NCI-H82 (cell line): ENCODE measurements at regions not wholly inside any gene's neighbourhood (a gene's known extent, or its start where the extent isn't known, plus 50 kb on each side); places are given as distances from the start of the nearest gene placed in this dataset.

Experiments
- DNase-seq: peaks from one replicate; lab custom pipeline; 2025; lab: John Stamatoyannopoulos, UW

DNA sequence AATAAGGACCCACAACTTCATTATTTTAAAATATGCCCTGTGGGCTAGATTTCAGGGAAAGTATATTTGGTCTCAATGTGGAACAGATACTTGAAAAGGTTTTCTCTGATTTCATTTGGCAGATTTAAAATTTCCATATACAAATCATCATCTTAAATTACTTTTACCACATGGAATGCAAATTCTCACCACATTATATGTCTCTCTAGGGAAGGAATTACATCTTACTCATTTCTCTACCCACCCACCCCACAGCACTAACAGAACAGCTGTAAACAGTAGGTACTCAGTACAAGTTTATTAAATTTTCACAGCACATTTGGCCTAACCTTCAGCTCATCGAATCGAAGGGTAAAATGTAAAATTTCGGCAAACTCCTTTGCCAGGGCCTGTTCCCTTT is 104.0 kb downstream of the CYRIA start:
- DNase-seq, result no peak

- DNase-seq, result no peak
These were observed 104.4 kb downstream of the CYRIA start for GRCh38 chr2:16561251-16561650.

DNA sequence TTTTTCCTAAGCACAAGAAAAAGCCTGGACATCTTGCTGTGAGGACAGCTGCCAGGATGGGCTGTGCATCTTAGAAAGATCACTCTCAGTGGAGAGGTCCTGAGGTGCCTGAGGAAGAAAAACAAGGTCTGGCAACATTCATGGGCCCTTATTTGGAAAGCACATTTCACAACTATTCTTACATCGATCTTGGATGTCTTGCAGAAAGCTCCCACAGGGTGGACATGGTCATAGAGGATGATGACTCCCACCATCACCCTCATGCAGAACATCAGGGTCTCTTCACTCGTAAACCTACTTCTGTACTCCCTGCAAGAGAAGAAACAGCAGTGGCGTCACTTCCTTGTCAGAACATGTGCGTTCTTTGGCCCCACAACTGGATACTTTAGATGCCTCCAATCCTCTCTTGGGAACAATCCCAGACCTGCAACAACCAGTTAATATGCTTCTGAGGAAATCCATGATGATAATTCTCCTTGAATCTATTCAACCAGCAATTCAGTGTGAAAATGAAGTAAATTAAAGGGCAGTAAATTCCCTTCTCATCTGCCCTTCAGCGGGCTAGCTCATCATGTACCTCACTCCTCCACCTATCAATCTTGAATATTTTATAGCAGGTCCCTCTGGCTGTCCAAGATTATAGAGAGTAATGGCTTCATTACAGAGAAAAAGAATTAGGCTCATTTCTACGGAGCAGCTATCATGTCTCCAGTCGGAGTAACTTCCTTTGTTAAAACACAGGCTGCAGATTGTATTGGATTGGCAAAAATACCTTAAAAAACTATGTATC is 106.2 kb downstream of the CYRIA start:
- no peak for DNase-seq

DNA sequence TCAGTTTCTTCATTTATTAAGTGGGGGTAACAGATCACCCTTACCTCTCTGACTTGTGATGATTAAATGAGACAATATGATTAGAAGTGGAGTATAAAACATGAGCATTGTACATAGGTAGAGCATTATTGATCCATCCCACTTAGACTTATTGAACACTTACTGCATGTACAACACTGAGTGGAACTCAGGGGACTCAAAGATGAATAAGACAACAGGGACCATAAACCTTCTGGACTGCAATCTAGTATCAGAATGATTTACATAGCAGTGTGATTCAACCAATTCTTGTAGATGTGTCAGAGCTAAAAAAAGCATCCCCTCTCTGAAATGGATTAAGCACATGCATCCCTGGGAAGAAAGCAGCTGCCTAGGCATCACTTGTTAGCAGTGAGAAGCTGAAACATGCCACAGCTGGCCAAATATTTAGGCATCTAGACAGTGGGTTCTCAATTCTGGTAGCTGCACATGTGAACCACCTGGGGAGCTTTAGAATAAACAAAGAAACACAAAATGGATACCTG is 111.5 kb downstream of the CYRIA start:
- DNase-seq, result no peak

DNA sequence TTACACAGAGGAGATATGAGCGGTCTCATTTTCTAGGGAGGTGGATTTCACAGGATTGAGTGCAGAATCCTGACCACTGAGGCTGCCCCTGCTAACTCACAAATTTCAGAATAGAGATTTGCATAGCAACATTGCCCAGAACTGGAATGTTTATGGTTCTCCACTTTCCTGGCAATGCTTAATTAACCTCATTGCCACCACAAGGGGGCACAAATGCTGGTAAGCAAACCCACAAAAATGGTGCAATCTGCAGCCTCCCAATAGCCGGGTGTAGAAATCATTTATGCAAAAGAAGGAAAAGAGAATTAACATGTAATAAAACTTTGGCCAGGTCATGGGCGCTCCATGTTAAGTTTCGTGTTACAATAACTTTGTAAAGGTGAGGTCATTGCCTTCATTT is 112.4 kb downstream of the CYRIA start:
- peak; percentile 72 for DNase-seq

GRCh38 chr2:16552202-16552601 is 113.4 kb downstream of the CYRIA start:
- no peak for DNase-seq

- DNase-seq, result no peak
These were observed 117.6 kb downstream of the CYRIA start for GRCh38 chr2:16548036-16548435.

GRCh38 chr2:16546128-16546754 is 119.4 kb downstream of the CYRIA start:
- DNase-seq, result peak; percentile 7

- DNase-seq, result peak; percentile 24
These were observed 126.9 kb downstream of the CYRIA start for GRCh38 chr2:16538707-16539106.

DNA sequence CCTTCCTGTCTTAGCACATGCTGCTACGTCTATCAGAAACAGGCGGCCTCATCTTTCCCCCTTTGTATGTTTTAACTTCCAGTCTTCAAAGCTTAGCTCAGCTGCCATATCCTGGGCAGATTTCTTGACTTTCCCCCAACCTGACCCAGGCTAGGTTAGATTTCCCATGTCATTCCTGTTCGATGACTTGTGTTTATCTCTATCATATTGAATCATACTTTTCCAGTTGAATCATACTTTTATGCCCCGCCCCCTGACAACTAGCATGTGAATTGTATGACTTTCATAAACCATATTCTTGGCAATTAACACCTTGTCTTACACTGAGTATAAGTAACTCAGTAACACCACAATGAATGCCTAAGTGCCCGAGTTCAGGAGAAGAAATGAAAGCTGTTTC is 128.3 kb downstream of the CYRIA start:
- DNase-seq, result no peak

DNA sequence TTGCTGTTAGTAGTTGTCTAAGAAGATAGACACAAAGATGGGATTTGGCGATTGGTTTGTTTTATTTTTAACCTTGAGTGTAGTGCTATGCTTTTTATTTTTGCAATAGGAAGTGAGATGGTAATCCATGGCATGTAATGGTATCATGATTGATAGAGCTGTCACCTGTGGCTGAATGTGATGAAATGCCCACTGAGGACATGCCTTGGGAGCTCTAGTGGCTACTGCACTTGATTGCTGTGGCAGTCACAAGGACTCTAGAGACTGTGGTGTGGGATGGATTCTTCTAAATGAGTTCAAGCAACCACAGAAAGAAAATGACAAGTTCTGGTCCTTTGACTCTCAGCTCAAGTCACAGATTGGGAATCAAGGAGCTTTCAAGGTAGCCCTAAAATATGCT is 139.4 kb downstream of the CYRIA start:
- no peak for DNase-seq

DNA sequence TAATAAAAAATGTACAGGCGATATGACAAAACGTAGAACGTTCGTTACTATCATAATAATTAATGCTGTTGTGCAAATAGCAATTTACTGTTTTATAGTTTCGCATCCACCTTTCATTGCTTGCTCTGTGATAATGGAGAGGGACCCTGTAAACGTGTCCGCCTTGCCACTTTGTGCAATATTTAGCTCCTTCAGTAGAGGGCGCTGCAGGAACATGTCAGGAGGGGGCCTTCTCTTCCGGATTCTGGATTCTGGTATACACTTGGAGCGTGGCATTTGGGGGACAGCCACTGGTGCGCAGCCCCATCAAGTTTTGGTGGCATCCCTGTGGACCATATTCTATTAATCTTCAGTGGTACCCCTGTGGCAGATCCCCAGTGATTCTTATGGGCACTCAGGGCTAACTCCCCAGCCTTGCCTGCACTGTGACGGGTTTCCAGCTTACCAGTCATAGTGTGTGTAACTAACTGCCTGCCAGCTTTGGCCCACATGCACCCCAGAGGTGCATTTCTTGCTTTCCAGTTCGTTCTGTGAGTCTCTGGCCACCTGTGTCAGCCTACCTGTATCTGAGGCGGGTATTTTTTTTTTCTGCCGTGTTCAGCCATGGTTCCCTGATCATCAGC is 140.3 kb downstream of the CYRIA start:
- peak; percentile 74 for DNase-seq

DNA sequence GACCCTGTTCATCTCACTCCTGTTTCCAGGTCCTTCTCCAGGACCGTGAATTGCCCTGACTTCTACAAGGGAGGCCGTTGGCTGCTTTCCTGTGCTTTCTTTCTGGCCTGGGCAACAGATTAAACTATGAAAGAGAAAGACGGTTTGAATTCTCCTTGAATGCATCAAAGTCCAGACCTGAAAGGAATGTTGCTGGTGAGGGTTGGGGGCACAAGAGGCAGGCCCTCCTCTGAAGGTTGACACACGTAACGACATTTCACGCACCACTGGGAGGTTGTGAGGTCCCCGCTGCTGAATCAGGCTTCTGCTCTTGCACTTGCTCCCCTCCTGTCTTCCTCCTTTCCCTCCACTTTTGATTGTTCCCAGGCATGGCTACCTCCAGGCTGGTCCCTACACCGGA is 141.9 kb downstream of the CYRIA start:
- no peak for DNase-seq

DNA sequence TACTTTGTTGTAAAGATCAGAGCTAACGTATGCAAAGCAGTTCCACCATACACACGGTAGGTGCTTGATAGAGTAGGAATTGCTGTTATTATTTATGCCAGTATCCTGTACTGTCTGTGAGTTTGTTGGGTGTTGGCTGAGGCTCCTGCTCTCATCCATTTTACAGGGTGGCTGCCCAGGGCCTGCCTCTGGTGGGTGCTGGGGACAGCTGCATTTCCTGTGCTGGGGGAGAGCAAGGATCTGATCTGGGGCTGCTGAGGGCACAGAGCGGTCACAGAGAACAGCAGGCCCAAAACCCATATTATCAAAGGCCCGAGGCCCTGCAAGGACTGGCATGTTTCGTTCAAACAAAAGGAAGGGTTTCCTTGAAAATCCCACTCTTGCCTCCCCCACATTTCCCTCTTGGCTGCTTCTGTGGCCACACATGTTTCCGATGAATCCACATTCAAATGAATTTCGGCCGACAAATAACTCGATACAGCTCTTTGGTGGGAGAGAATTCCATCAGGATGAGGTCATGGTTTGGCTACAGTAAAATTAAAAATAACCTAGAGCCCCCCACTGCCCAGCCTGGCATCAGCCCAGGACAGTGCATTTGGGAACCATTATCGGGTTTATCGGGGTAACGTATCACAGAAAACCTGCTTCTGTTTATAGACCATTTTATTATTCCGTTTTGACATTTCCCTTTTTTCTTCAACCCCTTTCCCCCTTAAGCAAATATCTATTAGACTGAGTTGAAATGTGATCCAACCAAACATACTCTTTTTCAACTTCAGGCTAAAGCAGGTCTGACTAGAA is 143.4 kb downstream of the CYRIA start:
- DNase-seq, result no peak

DNA sequence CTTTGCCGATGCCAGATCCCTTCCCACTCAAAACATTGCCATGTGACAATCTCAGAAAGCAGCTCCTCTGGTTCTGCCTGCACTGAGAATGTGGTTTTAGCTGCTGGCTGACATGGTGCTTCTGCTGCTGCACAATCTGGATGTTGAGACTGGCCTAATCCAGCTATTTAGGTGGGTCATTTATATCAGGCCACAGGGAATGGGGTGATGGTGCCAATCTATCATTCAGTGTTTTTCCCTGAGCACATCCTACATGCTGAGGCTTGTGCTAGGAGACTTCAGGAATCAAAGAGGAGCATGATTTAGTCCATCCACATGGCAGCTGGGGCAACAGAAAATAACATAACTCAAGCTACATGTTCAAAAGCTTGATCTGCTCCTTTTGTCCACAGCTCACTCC is 144.7 kb downstream of the CYRIA start:
- DNase-seq, result no peak

DNA sequence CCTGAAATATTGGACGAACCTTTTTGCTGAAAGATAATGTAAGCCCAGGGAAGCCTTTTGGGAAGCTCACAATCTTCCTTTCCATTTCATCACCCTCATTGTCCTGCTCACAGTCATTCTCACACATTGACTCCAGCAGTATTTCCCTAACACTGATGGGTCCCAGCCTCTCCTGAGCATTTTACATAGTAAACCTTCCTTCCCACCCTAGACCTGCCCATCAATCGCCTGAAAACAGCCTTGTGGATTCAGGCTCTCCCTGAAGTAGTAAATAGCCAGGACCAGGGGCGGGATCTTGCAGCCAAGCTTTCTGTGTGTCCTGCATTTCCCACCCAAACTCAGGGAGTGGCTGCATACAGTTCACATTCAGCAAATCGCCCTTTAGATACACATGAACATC is 149.9 kb downstream of the CYRIA start:
- no peak for DNase-seq

DNA sequence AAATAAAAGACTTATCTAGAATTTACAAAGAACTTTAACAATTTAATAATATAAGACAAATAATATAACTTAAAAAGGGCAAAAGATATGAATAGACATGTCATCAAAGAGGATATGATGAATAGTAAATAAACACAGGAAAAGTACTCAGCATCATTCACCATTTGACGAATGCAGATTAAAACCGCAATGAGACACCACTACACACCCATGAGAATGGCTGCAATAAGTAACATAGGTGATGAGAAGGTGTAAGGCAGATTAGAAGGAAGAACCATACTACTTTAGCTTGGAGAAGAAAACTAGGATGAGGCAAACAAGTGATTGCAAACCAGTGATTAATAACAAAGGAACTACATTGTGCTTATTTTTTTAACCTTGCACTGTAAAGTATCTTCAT is 152.0 kb downstream of the CYRIA start:
- DNase-seq, result no peak

DNA sequence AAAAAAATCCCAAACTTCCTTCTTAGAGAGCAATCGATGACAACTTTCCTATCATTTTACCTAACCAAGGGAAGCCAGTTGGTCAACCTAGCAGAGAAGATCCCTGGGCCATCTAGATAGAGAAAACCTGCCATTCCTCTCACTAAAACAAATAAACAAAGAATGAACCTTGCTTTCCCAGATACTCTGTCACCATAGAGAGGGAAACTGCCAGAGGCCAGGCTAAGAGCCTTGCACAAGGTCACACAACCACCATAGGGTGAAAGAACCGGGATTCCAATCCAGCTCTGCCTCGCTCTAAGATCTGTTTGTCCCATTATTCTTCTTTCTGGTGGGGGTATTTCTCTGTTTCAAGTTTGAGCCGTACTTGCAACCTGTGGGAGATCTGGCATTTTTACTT is 154.6 kb downstream of the CYRIA start:
- no peak for DNase-seq

DNA sequence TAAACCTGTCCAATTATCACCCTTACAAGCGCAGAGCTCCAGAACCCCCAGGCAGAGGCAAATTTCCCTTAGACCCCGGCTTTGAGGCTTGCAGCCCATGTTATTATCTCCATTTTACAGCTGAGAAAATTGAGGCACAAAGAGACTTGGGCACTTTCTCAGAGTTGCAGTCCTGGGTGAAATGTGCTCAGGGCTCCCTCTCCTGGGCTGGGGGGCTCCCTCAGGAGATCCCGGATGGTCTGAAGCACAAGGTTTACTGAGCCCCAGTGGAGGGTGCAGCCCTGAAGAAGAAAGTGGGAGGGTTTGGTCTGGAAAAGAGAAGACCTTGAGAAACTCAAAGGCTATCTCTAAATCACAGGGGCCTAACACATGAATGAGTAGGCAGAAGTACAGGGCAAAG is 156.6 kb downstream of the CYRIA start:
- DNase-seq, result no peak

GRCh38 chr2:16508490-16508851 is 157.2 kb downstream of the CYRIA start:
- no peak for DNase-seq

GRCh38 chr2:16507655-16508489 is 157.8 kb downstream of the CYRIA start:
- DNase-seq, result peak; percentile 77

GRCh38 chr2:16506366-16506765 is 159.3 kb downstream of the CYRIA start:
- DNase-seq, result no peak
